Vagina (tissue), 2 donors: ENCODE measurements at regions not wholly inside any gene's neighbourhood (a gene's known extent, or its start where the extent isn't known, plus 50 kb on each side); places are given as distances from the start of the nearest gene placed in this dataset.
"Not testable (repeated sequence)": the region's sequence is repeated elsewhere in the genome, so short reads cannot be mapped to it uniquely, and the experiment has no call there.

Experiments used
- POLR2A ChIP-seq, 2 donors: fragments of 450-650 bp; IDR thresholded peaks; one replicate each; pipeline ENCODE4 v1.6.1; 2017; ENCODE audit warnings: antibody characterized with exemption in 2 of 2, mild to moderate bottlenecking in 2 of 2, moderate library complexity in 2 of 2
- POLR2AphosphoS5 ChIP-seq, 2 donors: sonication (generic); formaldehyde crosslinking; IDR thresholded peaks; one replicate each; pipeline ENCODE4 v1.9.0; 2017; ENCODE audit warnings: antibody characterized with exemption in 2 of 2, mild to moderate bottlenecking in 2 of 2, low read depth in 1 of 2; ENCODE audit not compliant: insufficient read depth in 1 of 2
- TF ChIP-seq, protein P1 (sequence below), 3 experiments: fragments of 450-650 bp in 2 of 3; fragments of 200-600 bp in 1 of 3; sonication (generic) in 1 of 3; IDR thresholded peaks; one replicate each; pipeline ENCODE4 v1.5.1; 2017 to 2019; ENCODE audit warnings: antibody characterized with exemption in 3 of 3, mild to moderate bottlenecking in 2 of 3, moderate library complexity in 2 of 3

GRCh38 chr9:61864463-61864862 is 674.6 kb downstream of the SPATA31A7 start:
- TF ChIP-seq, protein P1, sequence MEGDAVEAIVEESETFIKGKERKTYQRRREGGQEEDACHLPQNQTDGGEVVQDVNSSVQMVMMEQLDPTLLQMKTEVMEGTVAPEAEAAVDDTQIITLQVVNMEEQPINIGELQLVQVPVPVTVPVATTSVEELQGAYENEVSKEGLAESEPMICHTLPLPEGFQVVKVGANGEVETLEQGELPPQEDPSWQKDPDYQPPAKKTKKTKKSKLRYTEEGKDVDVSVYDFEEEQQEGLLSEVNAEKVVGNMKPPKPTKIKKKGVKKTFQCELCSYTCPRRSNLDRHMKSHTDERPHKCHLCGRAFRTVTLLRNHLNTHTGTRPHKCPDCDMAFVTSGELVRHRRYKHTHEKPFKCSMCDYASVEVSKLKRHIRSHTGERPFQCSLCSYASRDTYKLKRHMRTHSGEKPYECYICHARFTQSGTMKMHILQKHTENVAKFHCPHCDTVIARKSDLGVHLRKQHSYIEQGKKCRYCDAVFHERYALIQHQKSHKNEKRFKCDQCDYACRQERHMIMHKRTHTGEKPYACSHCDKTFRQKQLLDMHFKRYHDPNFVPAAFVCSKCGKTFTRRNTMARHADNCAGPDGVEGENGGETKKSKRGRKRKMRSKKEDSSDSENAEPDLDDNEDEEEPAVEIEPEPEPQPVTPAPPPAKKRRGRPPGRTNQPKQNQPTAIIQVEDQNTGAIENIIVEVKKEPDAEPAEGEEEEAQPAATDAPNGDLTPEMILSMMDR (IDR thresholded peaks at IDR 0.05) = not testable (repeated sequence)
- TF ChIP-seq POLR2A (IDR thresholded peaks at IDR 0.05); POLR2AphosphoS5 (IDR thresholded peaks at IDR 0.05; ENCODE audit: insufficient read depth in 1 of 2, low read depth in 1 of 2): not testable (repeated sequence)
